ENCODE measurements at regions not wholly inside any gene's neighbourhood (a gene's known extent, or its start where the extent isn't known, plus 50 kb on each side); places are given as distances from the start of the nearest gene placed in this dataset.

- TF ChIP-seq CTCF (IDR thresholded peaks at IDR 0.05) (no peak), POLR2A (IDR thresholded peaks at IDR 0.05) (no peak)
These were observed 130.9 kb upstream of the CDK6 start for GRCh38 chr7:92967238-92967637.
